DND-41 (cell line): ENCODE measurements at regions not wholly inside any gene's neighbourhood (a gene's known extent, or its start where the extent isn't known, plus 50 kb on each side); places are given as distances from the start of the nearest gene placed in this dataset.

Experiments
- EZH2 ChIP-seq: IDR thresholded peaks from 3 replicates; pipeline ENCODE4 v1.6.1; 2012; ENCODE audit warnings: borderline replicate concordance, low read depth, mild to moderate bottlenecking, moderate library complexity, low read length, inconsistent platforms; ENCODE audit not compliant: severe bottlenecking
- TF ChIP-seq, protein P1 (sequence below): IDR thresholded peaks from 2 replicates; pipeline ENCODE4 v1.5.1; 2012; ENCODE audit warnings: borderline replicate concordance, low read length, moderate library complexity, mild to moderate bottlenecking; ENCODE audit not compliant: poor library complexity, severe bottlenecking; ENCODE audit errors: extremely low read depth

GRCh38 chr3:148073721-148074456, 623.8 kb upstream of the AGTR1 start:
- TF ChIP-seq, protein P1, sequence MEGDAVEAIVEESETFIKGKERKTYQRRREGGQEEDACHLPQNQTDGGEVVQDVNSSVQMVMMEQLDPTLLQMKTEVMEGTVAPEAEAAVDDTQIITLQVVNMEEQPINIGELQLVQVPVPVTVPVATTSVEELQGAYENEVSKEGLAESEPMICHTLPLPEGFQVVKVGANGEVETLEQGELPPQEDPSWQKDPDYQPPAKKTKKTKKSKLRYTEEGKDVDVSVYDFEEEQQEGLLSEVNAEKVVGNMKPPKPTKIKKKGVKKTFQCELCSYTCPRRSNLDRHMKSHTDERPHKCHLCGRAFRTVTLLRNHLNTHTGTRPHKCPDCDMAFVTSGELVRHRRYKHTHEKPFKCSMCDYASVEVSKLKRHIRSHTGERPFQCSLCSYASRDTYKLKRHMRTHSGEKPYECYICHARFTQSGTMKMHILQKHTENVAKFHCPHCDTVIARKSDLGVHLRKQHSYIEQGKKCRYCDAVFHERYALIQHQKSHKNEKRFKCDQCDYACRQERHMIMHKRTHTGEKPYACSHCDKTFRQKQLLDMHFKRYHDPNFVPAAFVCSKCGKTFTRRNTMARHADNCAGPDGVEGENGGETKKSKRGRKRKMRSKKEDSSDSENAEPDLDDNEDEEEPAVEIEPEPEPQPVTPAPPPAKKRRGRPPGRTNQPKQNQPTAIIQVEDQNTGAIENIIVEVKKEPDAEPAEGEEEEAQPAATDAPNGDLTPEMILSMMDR: no peak
- TF ChIP-seq EZH2: no peak
